GM21619 (cell line): ENCODE measurements at regions not wholly inside any gene's neighbourhood (a gene's known extent, or its start where the extent isn't known, plus 50 kb on each side); places are given as distances from the start of the nearest gene placed in this dataset.
"Not testable (repeated sequence)": the region's sequence is repeated elsewhere in the genome, so short reads cannot be mapped to it uniquely, and the experiment has no call there.

ENCODE experiments used
- ATAC-seq: cut with Tn5 transposase; IDR thresholded peaks from one replicate; pipeline ENCODE4 v1.9.1; 2021; ENCODE audit not compliant: unreplicated experiment

DNA sequence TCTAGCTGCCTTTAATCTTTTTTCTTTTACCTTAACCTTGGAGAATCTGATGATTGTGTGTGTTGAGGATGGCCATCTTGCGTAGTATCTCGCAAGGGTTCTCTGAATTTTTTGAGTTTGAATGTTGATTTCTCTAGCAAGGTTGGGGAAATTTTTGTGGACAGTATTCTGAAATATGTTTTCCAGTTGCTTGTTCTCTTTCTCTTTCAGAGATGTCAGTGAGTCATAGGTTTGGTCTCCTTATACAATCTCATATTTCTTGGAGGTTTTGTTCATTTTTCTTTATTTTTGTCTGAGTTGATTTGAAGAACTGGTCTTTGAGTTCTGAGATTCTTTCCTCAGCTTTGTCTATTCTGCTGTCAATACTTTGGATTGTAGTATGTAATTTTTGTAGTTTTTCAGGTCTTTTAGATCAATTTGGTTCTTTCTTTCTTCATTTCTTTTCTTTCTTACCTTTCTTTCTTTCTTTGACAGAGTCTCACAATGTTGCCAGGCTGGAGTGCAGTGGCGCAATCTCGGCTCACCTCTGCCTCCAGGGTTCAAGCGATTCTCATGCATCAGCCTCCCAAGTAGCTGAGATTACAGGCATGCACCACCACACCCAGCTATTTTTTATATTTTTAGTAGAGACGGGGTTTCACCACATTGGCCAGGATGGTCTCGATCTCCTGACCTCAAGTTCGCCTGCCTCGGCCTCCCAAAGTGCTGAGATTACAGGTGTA, 366.4 kb upstream of the RASGRP1 start:
- no peak for ATAC-seq

GRCh38 chr15:38941399-38941953, 376.9 kb upstream of the RASGRP1 start:
- no peak for ATAC-seq

GRCh38 chr15:38944536-38944935, 379.9 kb upstream of the RASGRP1 start:
- ATAC-seq = no peak

DNA sequence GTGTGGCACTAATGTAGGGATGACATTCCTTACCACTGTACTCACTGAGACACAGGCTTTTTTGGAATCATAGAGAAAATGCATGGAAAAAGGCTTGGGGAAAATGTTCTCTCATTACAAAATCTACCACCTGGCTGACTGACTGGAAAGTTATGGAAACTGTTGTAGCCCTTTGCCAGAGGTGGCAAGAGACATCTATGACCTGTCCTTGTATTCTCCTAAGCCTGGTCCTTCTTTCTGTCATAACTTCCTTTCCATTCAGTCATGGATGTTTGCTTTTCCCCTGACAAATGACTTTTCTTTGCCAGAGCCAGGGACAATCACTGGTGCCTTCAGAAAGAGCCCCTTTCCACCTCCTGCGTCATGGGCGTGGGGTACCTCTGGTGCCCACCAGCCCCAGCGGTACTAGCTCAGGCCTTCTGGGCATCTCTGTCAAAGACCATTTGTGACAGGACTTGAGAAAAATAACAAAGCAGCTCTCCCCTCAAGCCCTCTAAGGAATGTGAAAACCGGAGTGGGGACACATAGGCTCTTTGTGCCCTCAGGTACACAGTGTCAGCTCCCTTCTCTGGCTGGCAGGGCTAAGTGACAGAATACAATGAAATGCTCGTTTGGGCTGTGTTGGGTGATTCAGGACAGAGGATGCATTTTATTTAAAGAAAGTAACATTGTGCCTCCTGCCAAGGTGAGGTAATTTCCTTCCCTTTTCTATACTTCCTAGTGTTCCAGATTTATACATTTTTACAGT, 381.1 kb upstream of the RASGRP1 start:
- ATAC-seq = no peak

- no peak for ATAC-seq
Observed at GRCh38 chr15:38954090-38954489, 389.5 kb upstream of the RASGRP1 start.

- ATAC-seq = no peak
Observed at GRCh38 chr15:38961456-38961855, 396.8 kb upstream of the RASGRP1 start.

GRCh38 chr15:38961931-38962330, 397.3 kb upstream of the RASGRP1 start:
- ATAC-seq = no peak

- ATAC-seq = no peak
Observed at GRCh38 chr15:38972831-38973230, 408.2 kb upstream of the RASGRP1 start.

DNA sequence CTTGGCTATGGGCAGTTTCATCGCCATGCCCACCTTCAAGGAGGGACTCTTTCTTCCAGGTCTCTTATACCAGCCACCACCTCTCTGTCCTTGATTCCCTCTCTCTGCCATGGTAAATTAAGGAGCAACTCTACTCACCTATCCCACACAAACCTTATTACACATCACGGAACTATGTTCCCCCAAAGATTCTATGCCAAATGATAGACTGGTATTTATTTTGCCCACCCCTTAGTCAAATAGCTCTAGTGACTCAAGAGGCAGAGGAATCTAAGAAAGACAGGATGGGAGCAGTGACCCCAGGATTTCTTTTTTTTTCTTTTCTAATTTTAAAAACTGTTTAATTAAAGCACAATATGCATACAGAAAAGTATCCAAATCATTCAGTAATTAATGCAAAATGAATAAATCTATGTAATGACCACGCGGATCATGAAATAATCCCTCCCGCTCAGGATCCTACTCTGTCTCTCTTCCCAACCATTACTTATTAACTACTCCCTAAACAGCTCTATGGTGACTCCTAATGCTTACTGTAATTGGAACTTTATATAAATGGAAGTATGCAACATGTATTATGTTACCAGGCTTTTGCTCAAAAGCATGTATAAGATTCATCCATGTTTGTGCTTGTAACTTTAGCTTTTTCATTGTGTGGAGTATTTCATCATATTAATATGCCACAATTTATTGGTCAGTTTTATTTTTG, 410.8 kb upstream of the RASGRP1 start:
- ATAC-seq = no peak

- no peak for ATAC-seq
Observed at GRCh38 chr15:38991126-38991525, 426.5 kb upstream of the RASGRP1 start.

DNA sequence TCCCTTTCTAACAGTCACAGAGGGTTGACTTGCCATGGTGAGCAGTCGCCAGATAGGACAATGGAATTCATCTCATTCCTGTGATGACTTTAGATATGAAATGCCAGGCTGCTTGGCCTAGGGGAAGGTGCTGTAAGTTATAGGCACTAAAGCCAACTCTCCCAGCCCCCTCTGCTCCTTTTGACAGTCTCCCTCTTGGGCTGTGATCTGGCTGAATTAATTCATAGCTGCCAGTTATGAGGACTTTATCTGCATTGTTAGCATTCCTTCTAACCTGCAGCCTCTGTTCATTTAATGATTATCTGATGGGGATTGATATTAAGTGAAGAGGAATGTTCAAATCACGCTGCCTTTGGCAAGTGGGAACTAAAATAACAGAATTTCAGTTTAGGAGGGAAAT, 427.1 kb upstream of the RASGRP1 start:
- ATAC-seq = no peak

DNA sequence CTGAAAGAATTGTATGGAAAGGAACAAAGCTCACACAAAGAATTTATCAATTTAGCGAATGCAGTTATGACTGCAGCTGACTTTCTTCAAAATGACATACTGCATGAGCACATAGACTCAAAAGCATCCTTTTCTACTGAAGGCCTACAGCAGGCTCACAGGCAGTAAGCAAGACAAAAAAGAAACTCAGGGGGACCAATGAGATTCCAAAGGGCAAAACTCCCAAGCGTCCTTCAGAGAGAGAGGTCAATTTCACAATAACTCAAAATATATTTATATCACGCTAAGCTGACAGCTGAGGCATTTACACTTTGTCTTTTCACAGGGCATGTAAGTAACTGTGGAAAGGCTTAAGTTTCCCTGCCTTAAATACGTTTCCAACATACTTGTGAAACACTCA, 427.9 kb upstream of the RASGRP1 start:
- no peak for ATAC-seq

DNA sequence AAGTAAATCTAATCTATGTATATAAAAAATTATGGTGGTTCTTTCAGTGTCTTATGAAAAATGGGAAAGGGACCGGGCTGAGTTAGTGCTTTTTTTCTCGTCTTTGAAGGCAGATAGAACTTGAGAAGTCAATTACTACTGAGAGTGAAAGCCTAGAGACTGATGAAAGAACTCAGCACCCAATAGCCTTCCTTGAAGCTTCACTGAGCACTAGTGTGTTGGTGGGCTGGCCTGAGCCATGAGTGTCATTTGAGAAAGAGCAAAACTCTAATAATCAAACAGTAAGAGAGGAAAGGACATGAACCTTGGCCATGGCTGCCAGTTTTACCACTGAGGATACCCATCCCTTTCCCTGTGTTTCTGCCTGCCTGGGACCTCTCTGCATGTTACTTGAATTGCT, 428.3 kb upstream of the RASGRP1 start:
- ATAC-seq = no peak

- ATAC-seq = no peak
Observed at GRCh38 chr15:38994310-38994709, 429.7 kb upstream of the RASGRP1 start.

- ATAC-seq = no peak
Observed at GRCh38 chr15:38996111-38996631, 431.6 kb upstream of the RASGRP1 start.

GRCh38 chr15:38997841-38998240, 433.2 kb upstream of the RASGRP1 start:
- ATAC-seq = no peak

GRCh38 chr15:39000008-39000734, 435.6 kb upstream of the RASGRP1 start:
- no peak for ATAC-seq

GRCh38 chr15:39009740-39010139, 445.1 kb upstream of the RASGRP1 start:
- ATAC-seq = no peak

DNA sequence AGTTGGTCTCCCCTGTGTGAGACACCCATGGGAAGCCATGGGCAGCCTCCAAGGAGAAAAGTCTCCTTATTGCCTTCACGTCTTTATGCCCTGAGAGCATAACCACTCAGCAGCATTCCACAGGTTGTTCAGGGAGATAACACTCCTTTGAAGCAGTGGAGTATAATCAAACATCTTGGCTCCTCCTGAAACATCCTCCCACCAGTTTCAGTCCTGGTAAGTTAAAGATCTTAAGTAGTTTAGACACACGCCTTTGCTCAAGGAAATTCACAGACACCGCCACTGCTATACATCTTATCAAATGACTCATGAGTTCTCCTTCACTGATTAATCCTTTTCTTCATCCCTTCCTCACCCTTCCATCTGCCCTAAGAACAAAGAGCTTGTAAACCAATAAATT, 446.5 kb upstream of the RASGRP1 start:
- ATAC-seq = not testable (repeated sequence)

DNA sequence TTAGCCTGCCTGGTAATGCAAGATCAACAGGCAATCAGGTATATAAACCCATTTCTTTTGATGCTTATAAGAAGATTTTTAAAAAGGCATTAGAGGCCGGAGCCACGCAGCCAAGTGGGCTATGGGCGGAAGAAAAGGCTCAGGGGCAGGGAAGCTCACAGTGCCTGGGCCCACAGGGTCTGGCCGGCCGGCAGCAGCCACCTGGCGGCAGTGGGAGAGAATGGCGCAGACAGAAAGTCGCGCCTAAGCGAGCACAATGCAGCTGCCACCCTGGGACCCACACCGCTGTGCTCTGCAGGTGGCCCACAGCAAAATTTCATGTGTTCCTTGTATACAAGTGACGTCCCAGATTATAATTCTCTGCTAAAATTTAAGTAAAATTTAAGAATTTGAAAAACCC, 448.6 kb upstream of the RASGRP1 start:
- no peak for ATAC-seq

- ATAC-seq = no peak
Observed at GRCh38 chr15:39014682-39015081, 450.1 kb upstream of the RASGRP1 start.
